GM18498 (cell line): ENCODE measurements at regions not wholly inside any gene's neighbourhood (a gene's known extent, or its start where the extent isn't known, plus 50 kb on each side); places are given as distances from the start of the nearest gene placed in this dataset.

Source experiments
- ATAC-seq: cut with Tn5 transposase; IDR thresholded peaks from one replicate; pipeline ENCODE4 v1.9.1; 2021; ENCODE audit warnings: mild to moderate bottlenecking, moderate library complexity; ENCODE audit not compliant: unreplicated experiment

- no peak for ATAC-seq
Measured at GRCh38 chr4:77360451-77360850, 203.4 kb downstream of the CCNG2 start.

- peak; percentile 90 for ATAC-seq
Measured at GRCh38 chr4:77366876-77367275, 209.9 kb downstream of the CCNG2 start.

DNA sequence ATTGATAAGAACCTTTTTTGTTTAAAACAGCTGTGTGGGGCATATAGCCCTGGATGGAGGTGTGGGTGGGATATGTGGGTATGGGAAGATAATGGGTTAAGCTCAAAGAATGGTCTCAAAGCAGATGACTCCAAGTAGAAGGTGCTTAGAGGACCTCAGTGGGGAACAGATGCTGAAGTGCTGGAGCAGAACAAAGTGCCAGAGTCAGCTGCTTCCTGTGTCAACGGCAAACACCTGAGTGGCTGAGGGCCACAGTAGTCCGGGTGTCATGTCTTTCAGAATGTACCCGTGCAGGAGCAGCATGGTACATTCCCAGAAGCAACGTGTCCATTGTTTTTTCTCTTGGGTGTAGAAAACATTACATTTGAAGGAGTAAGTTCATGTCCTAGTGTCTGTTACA is 210.6 kb downstream of the CCNG2 start:
- no peak for ATAC-seq

DNA sequence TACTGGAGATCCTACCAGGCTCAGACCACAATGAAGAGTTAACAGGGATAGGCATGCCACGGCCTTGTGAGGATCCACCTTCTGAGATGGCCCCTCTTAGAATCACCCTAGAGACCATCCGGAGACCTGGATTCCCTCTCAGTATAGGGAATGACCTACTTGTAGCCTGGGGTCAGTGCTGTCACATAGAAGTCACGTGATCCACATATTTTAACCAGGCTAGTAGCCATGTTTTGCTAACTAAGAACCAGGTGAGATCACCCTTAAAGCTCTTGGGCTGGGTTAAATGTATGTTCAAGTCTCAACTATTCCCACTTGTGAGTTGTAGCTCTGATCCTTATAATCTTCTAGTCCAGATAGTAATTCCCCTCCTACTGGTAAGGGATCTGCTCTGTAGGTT is 215.4 kb downstream of the CCNG2 start:
- no peak for ATAC-seq

DNA sequence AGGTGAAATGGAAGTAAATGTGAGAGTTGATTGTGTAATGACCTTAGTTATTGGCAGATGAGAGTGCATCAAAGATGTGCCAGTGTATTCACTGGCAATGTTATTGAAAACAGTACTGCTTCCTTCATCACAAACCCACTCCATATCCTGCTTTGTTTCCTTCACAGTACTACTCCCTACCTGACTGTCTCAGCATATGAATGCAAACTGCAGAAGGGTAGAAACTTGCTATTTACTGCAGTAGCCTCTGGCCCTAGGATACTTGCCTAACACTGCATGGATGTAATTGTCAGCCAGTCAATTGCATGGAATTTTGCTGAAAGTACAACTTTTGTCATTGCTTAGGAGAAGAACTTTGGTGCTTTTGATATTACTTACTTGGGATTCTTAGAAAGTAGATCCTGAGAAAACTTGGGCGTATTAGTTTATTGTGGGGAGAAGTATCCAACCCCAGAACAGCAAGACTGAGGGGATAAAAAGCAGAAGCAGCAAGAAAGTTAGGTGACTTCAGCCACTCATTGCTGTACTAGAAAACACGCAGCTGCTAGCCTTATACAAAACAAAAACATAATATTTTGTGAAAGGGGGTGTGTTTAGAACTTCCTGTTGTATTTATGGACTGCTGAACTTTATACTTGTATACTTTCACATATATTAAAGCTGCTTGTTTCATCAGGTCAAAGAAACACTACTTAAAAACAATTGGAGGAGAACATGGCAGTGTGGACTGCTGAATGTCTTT is 219.0 kb downstream of the CCNG2 start:
- ATAC-seq, result no peak

- no peak for ATAC-seq
Measured at GRCh38 chr4:77376788-77377460, 219.9 kb downstream of the CCNG2 start.

GRCh38 chr4:77384094-77384493 is 221.5 kb upstream of the CXCL13 start:
- no peak for ATAC-seq

GRCh38 chr4:77385124-77385969 is 220.3 kb upstream of the CXCL13 start:
- ATAC-seq, result peak; percentile 80

GRCh38 chr4:77393996-77394395 is 211.6 kb upstream of the CXCL13 start:
- no peak for ATAC-seq

GRCh38 chr4:77395481-77395880 is 210.1 kb upstream of the CXCL13 start:
- ATAC-seq, result no peak

DNA sequence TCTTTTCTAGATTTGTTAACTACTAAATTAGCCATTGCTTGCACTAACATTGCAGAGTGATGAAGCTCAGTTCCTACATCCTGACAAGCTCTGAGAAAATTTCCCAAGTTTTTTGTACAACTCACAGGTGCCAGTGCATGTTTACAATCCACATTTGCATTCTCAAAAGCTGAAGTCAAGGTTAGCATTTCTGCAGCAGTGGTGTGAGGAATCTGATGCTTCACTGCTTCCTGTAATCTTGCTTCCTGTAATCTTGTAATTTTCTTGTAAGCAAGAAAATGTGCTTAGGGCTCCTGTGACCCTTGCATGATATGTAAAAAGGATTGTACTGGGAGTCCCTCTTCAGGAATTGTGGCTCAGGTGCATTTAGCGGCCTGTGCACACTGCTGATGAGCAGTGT is 207.4 kb upstream of the CXCL13 start:
- ATAC-seq, result no peak

DNA sequence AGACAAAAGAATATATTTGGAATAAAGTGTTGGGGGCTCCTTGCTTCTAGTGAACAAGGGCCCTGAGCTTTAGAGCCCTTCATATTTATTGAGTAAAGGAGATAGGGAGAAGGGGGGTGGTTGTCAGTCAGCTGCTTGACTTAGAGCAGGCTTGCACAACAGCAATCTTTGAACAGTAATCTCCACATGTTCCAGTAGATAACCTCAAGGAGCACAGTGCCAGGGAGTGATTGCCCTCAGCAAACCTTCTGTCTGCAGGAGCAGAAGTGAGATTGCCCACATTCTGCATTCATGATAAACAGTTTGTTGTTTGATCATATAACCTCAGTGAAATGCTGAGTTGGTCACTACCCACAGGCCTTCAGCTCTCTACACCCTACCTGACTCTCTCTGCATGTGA is 205.8 kb upstream of the CXCL13 start:
- no peak for ATAC-seq

DNA sequence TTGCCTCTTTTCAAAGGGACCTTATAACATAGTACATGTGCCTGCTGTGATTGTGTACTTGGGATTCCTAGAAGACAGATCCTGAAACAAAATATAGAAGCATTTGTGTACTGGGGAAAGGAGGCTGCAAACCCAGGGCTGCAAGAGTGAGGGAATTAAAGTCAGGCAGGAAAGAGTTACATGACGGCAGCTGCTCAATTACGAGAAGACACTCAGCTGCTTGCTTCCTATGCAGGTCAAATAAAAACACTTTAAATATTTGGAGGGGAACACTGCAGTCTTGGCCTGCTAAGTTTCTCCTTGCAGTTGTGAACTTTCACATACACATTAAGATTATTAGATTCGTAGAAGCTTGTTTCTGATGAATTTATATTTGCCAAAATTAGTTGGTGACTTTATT is 191.9 kb upstream of the CXCL13 start:
- no peak for ATAC-seq

DNA sequence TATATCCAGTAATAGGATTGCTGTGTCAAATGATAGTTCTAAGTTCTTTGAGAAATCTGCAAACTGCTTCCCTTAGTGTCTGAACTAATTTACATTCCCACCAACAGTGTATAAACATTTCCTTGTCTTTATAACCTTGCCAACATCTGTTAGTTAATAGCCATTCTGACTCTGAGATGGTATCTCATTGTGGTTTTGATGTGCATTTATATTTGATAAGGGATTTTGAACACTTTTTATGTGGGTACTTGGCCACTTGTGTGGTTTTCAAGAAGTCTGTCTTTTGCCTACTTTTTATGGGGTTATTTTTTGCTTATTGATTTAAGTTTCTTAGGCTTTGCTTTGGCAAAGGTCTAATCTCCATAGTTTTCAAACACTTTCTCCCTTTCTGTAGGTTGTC is 189.9 kb upstream of the CXCL13 start:
- ATAC-seq, result no peak

DNA sequence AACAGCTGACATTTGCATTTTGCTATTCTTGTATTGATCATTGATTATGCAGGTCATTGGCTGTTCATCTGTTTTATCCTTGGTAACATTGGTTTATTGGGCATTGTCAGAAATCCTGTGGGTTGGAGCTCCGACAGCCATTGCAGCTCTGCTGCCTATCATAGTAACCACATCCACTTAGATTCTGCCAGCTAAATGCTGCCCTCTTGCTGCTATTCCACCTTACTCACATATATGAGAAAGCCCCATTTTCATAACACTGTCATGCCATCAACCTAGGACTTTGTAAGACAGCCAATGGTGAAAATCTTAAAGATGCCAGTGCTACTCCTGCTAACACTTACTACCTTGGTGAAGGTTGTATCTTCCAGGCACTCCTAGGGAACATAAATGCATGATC is 187.3 kb upstream of the CXCL13 start:
- ATAC-seq, result peak; percentile 72

DNA sequence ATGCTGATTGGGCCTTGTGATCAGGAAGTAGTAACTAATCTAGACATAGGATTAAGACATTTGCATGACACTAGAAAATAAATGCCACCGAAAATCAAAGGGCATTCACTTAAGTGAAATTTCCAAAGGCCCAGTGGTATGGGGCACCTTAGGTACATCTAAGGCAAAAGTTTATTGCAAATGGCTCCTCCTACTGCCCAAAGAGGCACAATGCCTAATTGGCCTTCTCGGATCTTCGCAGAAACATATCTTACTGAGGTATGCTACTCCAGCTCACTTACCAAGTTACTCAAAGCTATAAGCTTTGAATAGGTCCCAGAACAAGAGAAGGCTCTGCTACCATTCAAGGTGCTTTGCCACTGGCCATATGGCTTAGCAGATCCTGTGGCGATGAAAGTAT is 174.8 kb upstream of the CXCL13 start:
- ATAC-seq, result no peak

DNA sequence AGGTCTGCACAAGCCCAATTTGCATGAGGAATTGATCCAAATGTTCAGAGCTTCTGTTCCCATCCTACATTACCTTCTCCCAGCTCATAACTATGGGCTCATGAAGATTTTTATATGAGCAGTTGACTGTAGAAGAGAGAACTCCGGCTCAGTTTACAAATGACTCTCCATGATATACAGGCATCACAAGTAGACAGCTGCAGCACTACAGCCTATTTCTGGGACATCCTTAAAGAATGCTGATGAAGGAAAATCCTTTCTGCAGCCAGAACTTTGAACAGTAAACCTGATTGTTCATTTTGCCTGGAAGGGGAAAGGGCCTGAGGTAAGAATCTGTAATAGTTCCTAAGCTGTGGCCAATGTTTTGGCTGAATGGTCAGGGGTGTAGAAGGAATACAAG is 174.1 kb upstream of the CXCL13 start:
- no peak for ATAC-seq

GRCh38 chr4:77432717-77433417 is 172.8 kb upstream of the CXCL13 start:
- no peak for ATAC-seq

DNA sequence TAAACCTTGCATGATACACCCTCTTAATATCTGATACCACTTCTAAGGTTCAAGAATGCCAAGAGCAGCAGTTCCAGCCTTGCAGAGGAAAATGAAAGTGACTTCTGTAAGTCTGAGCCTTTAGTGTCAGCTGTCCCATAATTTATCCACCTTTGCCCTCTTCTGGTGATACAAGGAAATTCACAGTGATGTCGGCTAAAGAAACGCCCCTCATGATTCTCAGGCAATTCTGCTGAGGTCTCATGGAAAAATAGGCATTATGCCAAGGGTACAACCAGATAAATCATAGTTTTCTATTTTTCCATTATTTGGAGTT is 172.2 kb upstream of the CXCL13 start:
- peak; percentile 95 for ATAC-seq

- no peak for ATAC-seq
Measured at GRCh38 chr4:77434299-77435092, 171.1 kb upstream of the CXCL13 start.

DNA sequence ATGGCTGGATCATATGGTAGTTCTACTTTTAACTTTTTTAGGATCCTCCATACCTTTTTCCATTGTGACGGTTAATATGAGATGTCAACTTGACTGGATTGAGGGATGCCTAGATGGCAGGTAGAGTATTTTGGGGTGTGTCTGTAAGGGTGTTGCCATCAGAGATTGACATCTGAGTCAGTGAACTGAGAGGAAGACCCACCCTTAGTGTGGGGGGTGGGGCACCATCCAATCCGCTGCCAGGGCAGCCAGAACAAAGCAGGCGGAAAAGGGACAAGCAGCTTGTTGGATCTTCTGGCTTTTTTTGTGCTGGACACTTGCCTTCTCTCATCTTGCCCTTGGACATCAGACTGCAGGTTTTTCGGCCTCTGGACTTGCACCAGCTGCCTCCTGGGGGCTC is 168.5 kb upstream of the CXCL13 start:
- ATAC-seq, result no peak
